Coronary artery (tissue), 2 donors: ENCODE measurements at regions not wholly inside any gene's neighbourhood (a gene's known extent, or its start where the extent isn't known, plus 50 kb on each side); places are given as distances from the start of the nearest gene placed in this dataset.

ENCODE experiments used
- DNase-seq: peaks from one replicate; pipeline ENCODE4 v3.0.0-alpha.2; 2017; ENCODE audit warnings: low spot score
- H3K27ac ChIP-seq, 2 donors: fragments of 200-600 bp; sonication (generic); one replicate each; pipeline ENCODE4 v1.5.1; 2016 to 2019
- H3K4me3 ChIP-seq: fragments of 200-600 bp; sonication (generic); 2 replicates; pipeline ENCODE4 v1.5.1; 2016; ENCODE audit warnings: mild to moderate bottlenecking, moderate library complexity
- CTCF ChIP-seq: fragments of 200-600 bp; sonication (generic); IDR thresholded peaks from one replicate; pipeline ENCODE4 v1.5.1; 2019; ENCODE audit warnings: antibody characterized with exemption

- Histone ChIP-seq H3K27ac (no peak overlapping the region), H3K4me3 (no peak overlapping the region)
- DNase-seq = no peak
- no peak for TF ChIP-seq CTCF
Observed at GRCh38 chr17:51434434-51435170, 174.3 kb downstream of the UTP18 start.

- Histone ChIP-seq H3K27ac (no peak overlapping the region), H3K4me3 (no peak overlapping the region)
- no peak for TF ChIP-seq CTCF
- no peak for DNase-seq
Observed at GRCh38 chr17:51435171-51435552, 174.8 kb downstream of the UTP18 start.

GRCh38 chr17:51435641-51436091 is 175.3 kb downstream of the UTP18 start:
- Histone ChIP-seq H3K4me3 (no peak overlapping the region), H3K27ac (no peak overlapping the region)
- DNase-seq = no peak
- TF ChIP-seq CTCF = no peak

GRCh38 chr17:51439395-51440229 is 179.3 kb downstream of the UTP18 start:
- no peak for DNase-seq
- TF ChIP-seq CTCF = no peak
- Histone ChIP-seq H3K27ac (no peak overlapping the region), H3K4me3 (no peak overlapping the region)

GRCh38 chr17:51441431-51441830 is 181.1 kb downstream of the UTP18 start:
- no peak overlapping the region for H3K4me3 ChIP-seq
- DNase-seq = no peak
- no peak for TF ChIP-seq CTCF
- H3K27ac ChIP-seq = no peak overlapping the region

GRCh38 chr17:51442088-51442865 is 181.9 kb downstream of the UTP18 start:
- Histone ChIP-seq H3K27ac (no peak overlapping the region), H3K4me3 (no peak overlapping the region)
- DNase-seq = no peak
- TF ChIP-seq CTCF = no peak
